HG02840 (cell line): ENCODE measurements at regions not wholly inside any gene's neighbourhood (a gene's known extent, or its start where the extent isn't known, plus 50 kb on each side); places are given as distances from the start of the nearest gene placed in this dataset.

ENCODE experiments used
- ATAC-seq: cut with Tn5 transposase; IDR thresholded peaks from one replicate; pipeline ENCODE4 v1.9.1; 2021; ENCODE audit warnings: mild to moderate bottlenecking, moderate library complexity, moderate number of reproducible peaks; ENCODE audit not compliant: unreplicated experiment, low FRiP score

GRCh38 chr2:226411727-226412360 lies 387.8 kb downstream of the IRS1 start:
- ATAC-seq: no peak

GRCh38 chr2:226411205-226411604 lies 388.4 kb downstream of the IRS1 start:
- ATAC-seq: no peak

- no peak for ATAC-seq
Observed at GRCh38 chr2:226410247-226410835, 389.3 kb downstream of the IRS1 start.

- no peak for ATAC-seq
Observed at GRCh38 chr2:226409134-226409533, 390.5 kb downstream of the IRS1 start.

GRCh38 chr2:226408141-226408540 lies 391.5 kb downstream of the IRS1 start:
- no peak for ATAC-seq

GRCh38 chr2:226407135-226407534 lies 392.5 kb downstream of the IRS1 start:
- ATAC-seq: no peak

- no peak for ATAC-seq
Observed at GRCh38 chr2:226405465-226405864, 394.2 kb downstream of the IRS1 start.

- ATAC-seq: no peak
Observed at GRCh38 chr2:226403369-226403768, 396.3 kb downstream of the IRS1 start.

- ATAC-seq: no peak
Observed at GRCh38 chr2:226399006-226399405, 400.6 kb downstream of the IRS1 start.

GRCh38 chr2:226398580-226398979 lies 401.0 kb downstream of the IRS1 start:
- no peak for ATAC-seq

- ATAC-seq: no peak
Observed at GRCh38 chr2:226396541-226396940, 403.1 kb downstream of the IRS1 start.

- no peak for ATAC-seq
Observed at GRCh38 chr2:226387499-226387942, 412.1 kb downstream of the IRS1 start.

GRCh38 chr2:226383461-226383860 lies 416.2 kb downstream of the IRS1 start:
- no peak for ATAC-seq

GRCh38 chr2:226380679-226381078 lies 418.9 kb downstream of the IRS1 start:
- ATAC-seq: no peak

- no peak for ATAC-seq
Observed at GRCh38 chr2:226378753-226379705, 420.6 kb downstream of the IRS1 start.

- no peak for ATAC-seq
Observed at GRCh38 chr2:226376516-226377180, 423.0 kb downstream of the IRS1 start.

- no peak for ATAC-seq
Observed at GRCh38 chr2:226366920-226367319, 432.7 kb downstream of the IRS1 start.

- no peak for ATAC-seq
Observed at GRCh38 chr2:226364217-226364616, 435.4 kb downstream of the IRS1 start.

GRCh38 chr2:226362980-226363379 lies 436.6 kb downstream of the IRS1 start:
- ATAC-seq: no peak

GRCh38 chr2:226360658-226361057 lies 439.0 kb downstream of the IRS1 start:
- ATAC-seq: no peak

GRCh38 chr2:226358688-226359087 lies 440.9 kb downstream of the IRS1 start:
- ATAC-seq: no peak
